ENCODE measurements at regions not wholly inside any gene's neighbourhood (a gene's known extent, or its start where the extent isn't known, plus 50 kb on each side); places are given as distances from the start of the nearest gene placed in this dataset.
A peak's percentile ranks its signal among the peaks of the same experiment; 100 is the strongest.

DNA sequence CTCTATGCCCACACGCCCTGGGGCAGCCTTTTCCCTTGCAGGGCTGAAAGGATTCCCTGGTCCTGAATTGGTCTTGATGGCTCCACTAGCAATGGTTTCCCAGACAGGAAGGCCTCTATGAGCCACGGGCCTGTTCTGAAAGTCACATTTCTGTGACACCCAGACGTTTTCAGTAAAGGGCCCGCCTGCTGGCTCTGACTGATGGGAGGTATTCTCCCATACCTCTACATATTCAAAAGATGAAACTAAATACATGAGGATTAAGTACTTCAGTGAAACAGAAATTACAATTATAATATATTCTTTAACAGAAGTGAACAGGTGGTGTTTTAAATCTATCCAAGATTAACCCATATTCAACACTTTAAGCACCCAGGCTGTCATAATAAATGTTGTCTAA, 629.8 kb downstream of the CDH26 start:
- DNase-seq (ENCODE audit: low read depth in 1 of 2, low spot score in 1 of 2) = no peak
- no peak overlapping the region for H3K4me3 ChIP-seq (replicated peaks; ENCODE audit: insufficient read depth, low read length)
- no peak overlapping the region for H3K27ac ChIP-seq (replicated peaks)
- TF ChIP-seq, protein P1, sequence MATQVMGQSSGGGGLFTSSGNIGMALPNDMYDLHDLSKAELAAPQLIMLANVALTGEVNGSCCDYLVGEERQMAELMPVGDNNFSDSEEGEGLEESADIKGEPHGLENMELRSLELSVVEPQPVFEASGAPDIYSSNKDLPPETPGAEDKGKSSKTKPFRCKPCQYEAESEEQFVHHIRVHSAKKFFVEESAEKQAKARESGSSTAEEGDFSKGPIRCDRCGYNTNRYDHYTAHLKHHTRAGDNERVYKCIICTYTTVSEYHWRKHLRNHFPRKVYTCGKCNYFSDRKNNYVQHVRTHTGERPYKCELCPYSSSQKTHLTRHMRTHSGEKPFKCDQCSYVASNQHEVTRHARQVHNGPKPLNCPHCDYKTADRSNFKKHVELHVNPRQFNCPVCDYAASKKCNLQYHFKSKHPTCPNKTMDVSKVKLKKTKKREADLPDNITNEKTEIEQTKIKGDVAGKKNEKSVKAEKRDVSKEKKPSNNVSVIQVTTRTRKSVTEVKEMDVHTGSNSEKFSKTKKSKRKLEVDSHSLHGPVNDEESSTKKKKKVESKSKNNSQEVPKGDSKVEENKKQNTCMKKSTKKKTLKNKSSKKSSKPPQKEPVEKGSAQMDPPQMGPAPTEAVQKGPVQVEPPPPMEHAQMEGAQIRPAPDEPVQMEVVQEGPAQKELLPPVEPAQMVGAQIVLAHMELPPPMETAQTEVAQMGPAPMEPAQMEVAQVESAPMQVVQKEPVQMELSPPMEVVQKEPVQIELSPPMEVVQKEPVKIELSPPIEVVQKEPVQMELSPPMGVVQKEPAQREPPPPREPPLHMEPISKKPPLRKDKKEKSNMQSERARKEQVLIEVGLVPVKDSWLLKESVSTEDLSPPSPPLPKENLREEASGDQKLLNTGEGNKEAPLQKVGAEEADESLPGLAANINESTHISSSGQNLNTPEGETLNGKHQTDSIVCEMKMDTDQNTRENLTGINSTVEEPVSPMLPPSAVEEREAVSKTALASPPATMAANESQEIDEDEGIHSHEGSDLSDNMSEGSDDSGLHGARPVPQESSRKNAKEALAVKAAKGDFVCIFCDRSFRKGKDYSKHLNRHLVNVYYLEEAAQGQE (IDR thresholded peaks at IDR 0.05; ENCODE audit: insufficient replicate concordance, low read depth) = no peak
- TF ChIP-seq POLR2AphosphoS5 (IDR thresholded peaks at IDR 0.05; ENCODE audit: low read depth) (no peak), GABPA (IDR thresholded peaks at IDR 0.05; ENCODE audit: low read depth) (no peak), SPI1 (IDR thresholded peaks at IDR 0.05; ENCODE audit: borderline replicate concordance, low read depth) (no peak)
- TF ChIP-seq, protein P2, sequence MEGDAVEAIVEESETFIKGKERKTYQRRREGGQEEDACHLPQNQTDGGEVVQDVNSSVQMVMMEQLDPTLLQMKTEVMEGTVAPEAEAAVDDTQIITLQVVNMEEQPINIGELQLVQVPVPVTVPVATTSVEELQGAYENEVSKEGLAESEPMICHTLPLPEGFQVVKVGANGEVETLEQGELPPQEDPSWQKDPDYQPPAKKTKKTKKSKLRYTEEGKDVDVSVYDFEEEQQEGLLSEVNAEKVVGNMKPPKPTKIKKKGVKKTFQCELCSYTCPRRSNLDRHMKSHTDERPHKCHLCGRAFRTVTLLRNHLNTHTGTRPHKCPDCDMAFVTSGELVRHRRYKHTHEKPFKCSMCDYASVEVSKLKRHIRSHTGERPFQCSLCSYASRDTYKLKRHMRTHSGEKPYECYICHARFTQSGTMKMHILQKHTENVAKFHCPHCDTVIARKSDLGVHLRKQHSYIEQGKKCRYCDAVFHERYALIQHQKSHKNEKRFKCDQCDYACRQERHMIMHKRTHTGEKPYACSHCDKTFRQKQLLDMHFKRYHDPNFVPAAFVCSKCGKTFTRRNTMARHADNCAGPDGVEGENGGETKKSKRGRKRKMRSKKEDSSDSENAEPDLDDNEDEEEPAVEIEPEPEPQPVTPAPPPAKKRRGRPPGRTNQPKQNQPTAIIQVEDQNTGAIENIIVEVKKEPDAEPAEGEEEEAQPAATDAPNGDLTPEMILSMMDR (IDR thresholded peaks at IDR 0.05; ENCODE audit: insufficient read depth, low read length) = no peak
- H3K27me3 ChIP-seq (ENCODE audit: insufficient read depth, poor library complexity, severe bottlenecking) = peaks cover 1% of the 10 kb centered on the region

DNA sequence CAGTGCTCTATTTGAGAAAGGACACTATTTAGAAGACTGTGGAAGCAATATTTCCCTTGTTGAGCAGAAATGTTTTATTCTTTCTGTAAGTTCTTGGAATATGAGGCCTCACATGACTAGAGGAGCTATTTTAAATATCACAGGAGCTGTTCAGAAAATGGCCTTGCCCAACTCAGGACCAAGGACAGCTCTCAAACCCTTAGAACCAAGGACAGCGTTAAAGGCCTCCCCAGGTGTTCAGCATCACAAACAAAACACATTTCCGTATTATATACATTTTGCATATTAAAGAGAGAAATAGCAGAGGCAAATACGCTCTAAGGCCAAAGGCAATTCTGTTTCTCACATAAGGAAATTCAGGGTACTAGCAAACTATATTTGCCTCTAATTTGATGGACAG, 631.4 kb downstream of the CDH26 start:
- no peak overlapping the region for H3K4me3 ChIP-seq (replicated peaks; ENCODE audit: insufficient read depth, low read length)
- DNase-seq (ENCODE audit: low read depth in 1 of 2, low spot score in 1 of 2) = no peak
- TF ChIP-seq, protein P2 (IDR thresholded peaks at IDR 0.05; ENCODE audit: insufficient read depth, low read length) = no peak
- TF ChIP-seq, protein P1 (IDR thresholded peaks at IDR 0.05; ENCODE audit: insufficient replicate concordance, low read depth) = peak; percentile 99
- H3K27ac ChIP-seq (replicated peaks) = no peak overlapping the region
- no peaks in the 10 kb centered on the region for H3K27me3 ChIP-seq (ENCODE audit: insufficient read depth, poor library complexity, severe bottlenecking)

DNA sequence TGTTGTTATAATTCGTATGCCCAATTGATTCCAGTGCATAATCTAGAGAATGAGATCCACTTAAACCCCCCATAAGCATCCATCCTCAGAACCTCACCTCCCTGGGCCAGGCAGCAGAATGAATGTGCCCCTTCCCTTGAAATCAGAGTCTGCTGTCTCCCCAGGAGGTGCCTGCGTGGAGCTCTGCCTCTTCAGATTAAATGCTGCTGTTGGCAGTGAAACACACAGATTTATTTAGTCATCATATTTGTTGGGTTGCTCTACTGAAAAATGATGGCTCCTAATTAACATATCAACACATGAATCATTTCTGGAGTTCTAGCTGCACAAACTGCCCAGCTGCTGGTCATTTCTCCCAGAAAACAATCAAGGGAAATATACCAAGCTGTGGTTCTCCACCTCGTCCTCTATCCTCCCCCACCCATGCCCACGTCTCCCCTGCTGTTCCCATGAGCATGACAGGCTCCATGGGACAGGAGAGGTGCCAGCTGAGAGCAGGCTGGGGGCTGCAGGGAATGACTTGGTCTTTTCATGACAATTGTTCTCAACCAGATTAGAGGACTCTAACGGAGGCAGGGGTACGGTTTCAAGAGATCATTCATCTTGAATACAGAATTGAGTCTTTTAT, 633.1 kb downstream of the CDH26 start:
- no peak for DNase-seq (ENCODE audit: low read depth in 1 of 2, low spot score in 1 of 2)
- TF ChIP-seq, protein P1 (IDR thresholded peaks at IDR 0.05; ENCODE audit: insufficient replicate concordance, low read depth) = no peak
- no peak for TF ChIP-seq GABPA (IDR thresholded peaks at IDR 0.05; ENCODE audit: low read depth)
- TF ChIP-seq POLR2AphosphoS5 (IDR thresholded peaks at IDR 0.05; ENCODE audit: low read depth) = no peak
- no peak for TF ChIP-seq SPI1 (IDR thresholded peaks at IDR 0.05; ENCODE audit: borderline replicate concordance, low read depth)
- TF ChIP-seq, protein P2 (IDR thresholded peaks at IDR 0.05; ENCODE audit: insufficient read depth, low read length) = no peak
- Histone ChIP-seq H3K27ac (replicated peaks) (no peak overlapping the region), H3K27me3 (ENCODE audit: insufficient read depth, poor library complexity, severe bottlenecking) (no peaks in the 10 kb centered on the region), H3K4me3 (replicated peaks; ENCODE audit: insufficient read depth, low read length) (no peak overlapping the region)

All from HL-60 (cell line).